A673 (cell line): ENCODE measurements at regions not wholly inside any gene's neighbourhood (a gene's known extent, or its start where the extent isn't known, plus 50 kb on each side); places are given as distances from the start of the nearest gene placed in this dataset.
A peak's percentile ranks its signal among the peaks of the same experiment; 100 is the strongest.

Source experiments
- CTCF ChIP-seq: fragments of 300-800, 200-600 bp; sonication (generic); conservative IDR thresholded peaks from 2 replicates; pipeline ENCODE4 v1.5.1; 2017; ENCODE audit warnings: low read depth, mild to moderate bottlenecking, antibody characterized with exemption, low read length, moderate library complexity, mixed read lengths
- EZH2 ChIP-seq: fragments of 200-600 bp; sonication (generic); IDR thresholded peaks from 2 replicates; pipeline ENCODE4 v1.6.1; 2017; ENCODE audit warnings: borderline replicate concordance, low read depth, mild to moderate bottlenecking, mixed read lengths, antibody characterized with exemption, low read length; ENCODE audit not compliant: poor library complexity, severe bottlenecking

- TF ChIP-seq EZH2 (no peak), CTCF (peak; percentile 21; the same call in 1 of the 2 replicates)
These were observed 292.6 kb downstream of the FBXO8 start for GRCh38 chr4:173990869-173991210.
